ENCODE measurements at regions not wholly inside any gene's neighbourhood (a gene's known extent, or its start where the extent isn't known, plus 50 kb on each side); places are given as distances from the start of the nearest gene placed in this dataset.

- TF ChIP-seq, protein P1, sequence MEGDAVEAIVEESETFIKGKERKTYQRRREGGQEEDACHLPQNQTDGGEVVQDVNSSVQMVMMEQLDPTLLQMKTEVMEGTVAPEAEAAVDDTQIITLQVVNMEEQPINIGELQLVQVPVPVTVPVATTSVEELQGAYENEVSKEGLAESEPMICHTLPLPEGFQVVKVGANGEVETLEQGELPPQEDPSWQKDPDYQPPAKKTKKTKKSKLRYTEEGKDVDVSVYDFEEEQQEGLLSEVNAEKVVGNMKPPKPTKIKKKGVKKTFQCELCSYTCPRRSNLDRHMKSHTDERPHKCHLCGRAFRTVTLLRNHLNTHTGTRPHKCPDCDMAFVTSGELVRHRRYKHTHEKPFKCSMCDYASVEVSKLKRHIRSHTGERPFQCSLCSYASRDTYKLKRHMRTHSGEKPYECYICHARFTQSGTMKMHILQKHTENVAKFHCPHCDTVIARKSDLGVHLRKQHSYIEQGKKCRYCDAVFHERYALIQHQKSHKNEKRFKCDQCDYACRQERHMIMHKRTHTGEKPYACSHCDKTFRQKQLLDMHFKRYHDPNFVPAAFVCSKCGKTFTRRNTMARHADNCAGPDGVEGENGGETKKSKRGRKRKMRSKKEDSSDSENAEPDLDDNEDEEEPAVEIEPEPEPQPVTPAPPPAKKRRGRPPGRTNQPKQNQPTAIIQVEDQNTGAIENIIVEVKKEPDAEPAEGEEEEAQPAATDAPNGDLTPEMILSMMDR (IDR thresholded peaks at IDR 0.05; ENCODE audit: insufficient read depth, low read length, poor library complexity, severe bottlenecking): no peak
- no peak for TF ChIP-seq EZH2phosphoT487 (conservative IDR thresholded peaks at IDR 0.05; ENCODE audit: low read length)
These were observed 126.9 kb upstream of the TBX20 start for GRCh38 chr7:35380739-35381224.

All from SU-DHL-6 (cell line).